ENCODE measurements at regions not wholly inside any gene's neighbourhood (a gene's known extent, or its start where the extent isn't known, plus 50 kb on each side); places are given as distances from the start of the nearest gene placed in this dataset.

GRCh38 chr6:113068570-113068969 lies 721.4 kb downstream of the RFPL4B start:
- TF ChIP-seq CTCF (conservative IDR thresholded peaks at IDR 0.05; ENCODE audit: low read depth in 2 of 2): no peak
- no peak for TF ChIP-seq POLR2AphosphoS5 (IDR thresholded peaks at IDR 0.05; ENCODE audit: low read depth)
- no peak for TF ChIP-seq REST (IDR thresholded peaks at IDR 0.05; ENCODE audit: unreplicated experiment)
- no peak for TF ChIP-seq ETS1 (IDR thresholded peaks at IDR 0.05)
- no peak for TF ChIP-seq CREB1 (CRISPR knock-in tag; IDR thresholded peaks at IDR 0.05; ENCODE audit: low read depth)
- no peak for TF ChIP-seq ZNF331 (CRISPR knock-in tag; IDR thresholded peaks at IDR 0.05; ENCODE audit: low read depth)
- TF ChIP-seq EZH2phosphoT487 (IDR thresholded peaks at IDR 0.05; ENCODE audit: unreplicated experiment): no peak
- TF ChIP-seq EZH2 (IDR thresholded peaks at IDR 0.05; ENCODE audit: low read depth, unreplicated experiment): no peak
- TF ChIP-seq STAT1 (IDR thresholded peaks at IDR 0.05; ENCODE audit: unreplicated experiment): no peak
- TF ChIP-seq NANOG (IDR thresholded peaks at IDR 0.05; ENCODE audit: borderline replicate concordance): no peak
- no peak for TF ChIP-seq JUNB (IDR thresholded peaks at IDR 0.05; ENCODE audit: unreplicated experiment)
- TF ChIP-seq ZNF114 (CRISPR knock-in tag; IDR thresholded peaks at IDR 0.05): no peak
- TF ChIP-seq ZNF462 (CRISPR knock-in tag; IDR thresholded peaks at IDR 0.05): no peak
